WTC11 (cell line): ENCODE measurements at regions not wholly inside any gene's neighbourhood (a gene's known extent, or its start where the extent isn't known, plus 50 kb on each side); places are given as distances from the start of the nearest gene placed in this dataset.

Experiments
- ETV6 ChIP-seq: sonication (generic); formaldehyde crosslinking; IDR thresholded peaks from 2 replicates; pipeline ENCODE4 v1.8.1; 2022; ENCODE audit warnings: mild to moderate bottlenecking, missing genetic modification reagents
- GRHL2 ChIP-seq: fragments of 250-450 bp; sonication (Bioruptor Pico); IDR thresholded peaks from 2 replicates; pipeline ENCODE4 v1.8.0; 2022; ENCODE audit warnings: mild to moderate bottlenecking, moderate library complexity; ENCODE audit not compliant: insufficient replicate concordance, severe bottlenecking
- KAT7 ChIP-seq: sonication (generic); formaldehyde crosslinking; IDR thresholded peaks from 2 replicates; pipeline ENCODE4 v1.8.1; 2023; ENCODE audit warnings: missing genetic modification reagents, mild to moderate bottlenecking, borderline replicate concordance
- ZNF232 ChIP-seq: sonication (generic); formaldehyde crosslinking; IDR thresholded peaks from 2 replicates; pipeline ENCODE4 v1.8.0; 2022; ENCODE audit warnings: mild to moderate bottlenecking, missing genetic modification reagents
- TF ChIP-seq, protein P1 (sequence below): sonication (generic); formaldehyde crosslinking; IDR thresholded peaks from 2 replicates; pipeline ENCODE4 v1.8.1; 2023; ENCODE audit warnings: mild to moderate bottlenecking, missing genetic modification reagents, borderline replicate concordance
- TF ChIP-seq, protein P2 (sequence below): sonication (generic); formaldehyde crosslinking; IDR thresholded peaks from 2 replicates; pipeline ENCODE4 v1.8.0; 2022; ENCODE audit warnings: mild to moderate bottlenecking, missing genetic modification reagents
- TF ChIP-seq, protein P3 (sequence below): sonication (generic); formaldehyde crosslinking; IDR thresholded peaks from 2 replicates; pipeline ENCODE4 v1.8.1; 2023; ENCODE audit warnings: mild to moderate bottlenecking, missing genetic modification reagents, moderate library complexity
- TF ChIP-seq, protein P4 (sequence below): fragments of 200-600 bp; IDR thresholded peaks from 2 replicates; pipeline ENCODE4 v1.8.0; 2022; ENCODE audit warnings: antibody characterized with exemption

DNA sequence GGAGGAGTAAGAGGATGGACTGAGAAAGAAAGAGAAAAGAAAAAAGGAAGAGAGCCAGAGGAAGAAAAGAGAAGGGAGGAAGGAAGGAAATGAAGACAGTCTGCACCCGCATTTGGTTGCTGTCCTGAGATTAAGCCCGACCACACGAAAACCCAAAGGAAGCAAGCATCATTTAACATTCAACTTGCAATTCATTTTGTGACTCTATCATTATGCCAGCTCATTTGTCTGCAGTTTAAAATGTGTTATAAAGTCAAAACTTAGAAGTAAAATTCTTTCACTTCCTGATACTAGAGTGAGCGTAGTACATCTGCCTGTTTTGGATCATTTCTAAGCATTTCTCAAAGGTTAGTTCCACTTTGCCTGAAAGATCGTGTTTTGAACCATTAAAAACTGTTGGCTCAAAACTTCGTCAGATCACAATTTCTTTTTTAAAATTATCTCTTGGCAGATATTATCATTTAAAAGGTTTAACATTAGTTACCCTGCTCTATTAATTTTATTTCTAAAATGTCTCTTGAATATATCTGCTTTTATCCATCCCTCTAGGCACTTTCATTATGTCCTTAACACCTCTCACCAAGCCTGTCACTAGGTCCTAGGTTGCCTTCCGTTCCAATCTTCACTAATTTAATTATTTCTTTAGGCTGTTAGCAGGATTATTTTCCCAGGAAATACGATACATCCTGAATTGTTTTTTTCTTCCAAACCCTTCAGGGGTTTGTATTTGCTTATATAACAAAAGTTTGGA, 240.9 kb downstream of the TLE4 start:
- TF ChIP-seq ETV6 (CRISPR knock-in tag) (no peak), ZNF232 (CRISPR knock-in tag) (no peak), KAT7 (no peak), GRHL2 (CRISPR knock-in tag) (no peak)
- TF ChIP-seq, protein P1, sequence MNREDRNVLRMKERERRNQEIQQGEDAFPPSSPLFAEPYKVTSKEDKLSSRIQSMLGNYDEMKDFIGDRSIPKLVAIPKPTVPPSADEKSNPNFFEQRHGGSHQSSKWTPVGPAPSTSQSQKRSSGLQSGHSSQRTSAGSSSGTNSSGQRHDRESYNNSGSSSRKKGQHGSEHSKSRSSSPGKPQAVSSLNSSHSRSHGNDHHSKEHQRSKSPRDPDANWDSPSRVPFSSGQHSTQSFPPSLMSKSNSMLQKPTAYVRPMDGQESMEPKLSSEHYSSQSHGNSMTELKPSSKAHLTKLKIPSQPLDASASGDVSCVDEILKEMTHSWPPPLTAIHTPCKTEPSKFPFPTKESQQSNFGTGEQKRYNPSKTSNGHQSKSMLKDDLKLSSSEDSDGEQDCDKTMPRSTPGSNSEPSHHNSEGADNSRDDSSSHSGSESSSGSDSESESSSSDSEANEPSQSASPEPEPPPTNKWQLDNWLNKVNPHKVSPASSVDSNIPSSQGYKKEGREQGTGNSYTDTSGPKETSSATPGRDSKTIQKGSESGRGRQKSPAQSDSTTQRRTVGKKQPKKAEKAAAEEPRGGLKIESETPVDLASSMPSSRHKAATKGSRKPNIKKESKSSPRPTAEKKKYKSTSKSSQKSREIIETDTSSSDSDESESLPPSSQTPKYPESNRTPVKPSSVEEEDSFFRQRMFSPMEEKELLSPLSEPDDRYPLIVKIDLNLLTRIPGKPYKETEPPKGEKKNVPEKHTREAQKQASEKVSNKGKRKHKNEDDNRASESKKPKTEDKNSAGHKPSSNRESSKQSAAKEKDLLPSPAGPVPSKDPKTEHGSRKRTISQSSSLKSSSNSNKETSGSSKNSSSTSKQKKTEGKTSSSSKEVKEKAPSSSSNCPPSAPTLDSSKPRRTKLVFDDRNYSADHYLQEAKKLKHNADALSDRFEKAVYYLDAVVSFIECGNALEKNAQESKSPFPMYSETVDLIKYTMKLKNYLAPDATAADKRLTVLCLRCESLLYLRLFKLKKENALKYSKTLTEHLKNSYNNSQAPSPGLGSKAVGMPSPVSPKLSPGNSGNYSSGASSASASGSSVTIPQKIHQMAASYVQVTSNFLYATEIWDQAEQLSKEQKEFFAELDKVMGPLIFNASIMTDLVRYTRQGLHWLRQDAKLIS (CRISPR knock-in tag) = no peak
- TF ChIP-seq, protein P2, sequence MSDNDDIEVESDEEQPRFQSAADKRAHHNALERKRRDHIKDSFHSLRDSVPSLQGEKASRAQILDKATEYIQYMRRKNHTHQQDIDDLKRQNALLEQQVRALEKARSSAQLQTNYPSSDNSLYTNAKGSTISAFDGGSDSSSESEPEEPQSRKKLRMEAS (CRISPR knock-in tag) = no peak
- TF ChIP-seq, protein P3, sequence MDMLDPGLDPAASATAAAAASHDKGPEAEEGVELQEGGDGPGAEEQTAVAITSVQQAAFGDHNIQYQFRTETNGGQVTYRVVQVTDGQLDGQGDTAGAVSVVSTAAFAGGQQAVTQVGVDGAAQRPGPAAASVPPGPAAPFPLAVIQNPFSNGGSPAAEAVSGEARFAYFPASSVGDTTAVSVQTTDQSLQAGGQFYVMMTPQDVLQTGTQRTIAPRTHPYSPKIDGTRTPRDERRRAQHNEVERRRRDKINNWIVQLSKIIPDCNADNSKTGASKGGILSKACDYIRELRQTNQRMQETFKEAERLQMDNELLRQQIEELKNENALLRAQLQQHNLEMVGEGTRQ (CRISPR knock-in tag) = no peak
- TF ChIP-seq, protein P4, sequence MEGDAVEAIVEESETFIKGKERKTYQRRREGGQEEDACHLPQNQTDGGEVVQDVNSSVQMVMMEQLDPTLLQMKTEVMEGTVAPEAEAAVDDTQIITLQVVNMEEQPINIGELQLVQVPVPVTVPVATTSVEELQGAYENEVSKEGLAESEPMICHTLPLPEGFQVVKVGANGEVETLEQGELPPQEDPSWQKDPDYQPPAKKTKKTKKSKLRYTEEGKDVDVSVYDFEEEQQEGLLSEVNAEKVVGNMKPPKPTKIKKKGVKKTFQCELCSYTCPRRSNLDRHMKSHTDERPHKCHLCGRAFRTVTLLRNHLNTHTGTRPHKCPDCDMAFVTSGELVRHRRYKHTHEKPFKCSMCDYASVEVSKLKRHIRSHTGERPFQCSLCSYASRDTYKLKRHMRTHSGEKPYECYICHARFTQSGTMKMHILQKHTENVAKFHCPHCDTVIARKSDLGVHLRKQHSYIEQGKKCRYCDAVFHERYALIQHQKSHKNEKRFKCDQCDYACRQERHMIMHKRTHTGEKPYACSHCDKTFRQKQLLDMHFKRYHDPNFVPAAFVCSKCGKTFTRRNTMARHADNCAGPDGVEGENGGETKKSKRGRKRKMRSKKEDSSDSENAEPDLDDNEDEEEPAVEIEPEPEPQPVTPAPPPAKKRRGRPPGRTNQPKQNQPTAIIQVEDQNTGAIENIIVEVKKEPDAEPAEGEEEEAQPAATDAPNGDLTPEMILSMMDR = no peak
